ENCODE measurements at regions not wholly inside any gene's neighbourhood (a gene's known extent, or its start where the extent isn't known, plus 50 kb on each side); places are given as distances from the start of the nearest gene placed in this dataset.

DNA sequence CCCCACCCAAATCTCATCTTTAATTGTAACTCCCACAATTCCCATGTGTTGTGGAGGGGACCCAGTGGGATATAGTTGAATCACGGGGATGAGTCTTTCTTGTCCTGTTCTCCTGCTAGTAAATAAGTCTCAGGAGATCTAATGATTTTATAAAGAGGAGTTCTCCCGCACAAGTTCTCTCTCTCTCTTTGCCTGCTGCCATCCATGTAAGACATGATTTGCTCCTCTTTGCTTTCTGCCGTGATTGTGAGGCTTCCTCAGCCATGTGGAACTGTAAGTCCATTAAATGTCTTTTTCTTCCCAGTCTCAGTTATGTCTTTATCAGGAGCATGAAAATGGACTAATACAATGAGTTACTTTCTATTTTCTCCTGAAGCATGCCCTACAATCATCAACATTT is 1158.5 kb downstream of the CDH18 start:
- DNase-seq: no peak

- no peak for DNase-seq
Measured at GRCh38 chr5:18850216-18850615, 1137.8 kb downstream of the CDH18 start.

DNA sequence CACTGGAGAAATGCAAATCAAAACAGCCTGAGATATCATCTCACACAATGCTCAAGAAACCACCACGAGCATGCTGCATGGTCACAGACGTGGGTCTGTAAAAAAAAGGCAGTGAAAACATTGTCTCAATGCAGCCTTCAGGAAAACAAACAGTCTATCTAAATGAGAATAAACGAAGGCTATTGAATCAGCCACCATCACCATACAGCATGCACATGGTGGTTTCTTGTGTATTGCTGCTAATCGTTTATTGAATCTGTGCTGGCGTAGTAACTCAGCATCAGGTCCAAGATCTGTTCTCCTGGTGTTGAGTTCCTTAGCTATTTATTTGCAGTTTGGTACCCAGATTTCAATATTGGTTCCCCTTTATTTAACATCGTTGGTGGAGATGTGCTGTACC is 1115.0 kb downstream of the CDH18 start:
- DNase-seq: no peak

DNA sequence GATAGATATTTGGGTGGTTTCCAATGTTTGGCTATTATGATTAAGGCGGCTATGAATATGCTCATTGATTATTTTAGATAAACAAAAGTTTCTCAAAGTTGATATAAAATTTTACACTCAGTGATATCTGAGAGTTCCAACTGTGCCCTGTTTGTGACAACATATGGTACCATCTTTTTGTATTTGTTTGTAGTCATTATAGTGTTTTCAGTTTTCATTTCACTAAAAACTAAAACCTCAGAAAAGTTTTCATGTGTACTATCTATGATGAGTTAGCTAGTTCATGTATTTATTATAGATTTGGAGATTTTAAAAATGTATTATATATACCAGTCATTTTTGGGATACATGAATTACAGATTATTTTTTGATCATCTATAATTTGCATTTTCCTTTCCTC is 1111.4 kb downstream of the CDH18 start:
- DNase-seq: no peak

- no peak for DNase-seq
Measured at GRCh38 chr5:18881615-18882014, 1106.4 kb downstream of the CDH18 start.

- DNase-seq: no peak
Measured at GRCh38 chr5:18882154-18882553, 1105.8 kb downstream of the CDH18 start.

GRCh38 chr5:18888821-18889220 is 1099.2 kb downstream of the CDH18 start:
- no peak for DNase-seq

DNA sequence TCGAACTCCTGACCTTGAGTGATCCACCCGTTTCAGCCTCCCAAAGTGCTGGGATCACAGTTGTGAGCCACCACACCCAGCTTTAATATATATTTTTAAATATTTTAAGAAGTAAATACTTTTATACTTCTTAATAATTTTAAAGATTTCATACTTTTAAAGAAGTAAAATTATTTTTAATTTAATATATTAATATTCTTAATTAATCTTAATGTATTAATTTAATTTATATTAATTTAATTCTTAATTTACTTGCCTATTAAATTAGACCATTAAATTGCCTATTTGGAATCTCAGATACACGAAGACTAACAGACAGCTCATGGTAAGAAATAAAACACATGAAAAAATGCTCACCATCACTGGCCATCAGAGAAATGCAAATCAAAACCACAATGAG is 1087.4 kb downstream of the CDH18 start:
- DNase-seq: no peak

DNA sequence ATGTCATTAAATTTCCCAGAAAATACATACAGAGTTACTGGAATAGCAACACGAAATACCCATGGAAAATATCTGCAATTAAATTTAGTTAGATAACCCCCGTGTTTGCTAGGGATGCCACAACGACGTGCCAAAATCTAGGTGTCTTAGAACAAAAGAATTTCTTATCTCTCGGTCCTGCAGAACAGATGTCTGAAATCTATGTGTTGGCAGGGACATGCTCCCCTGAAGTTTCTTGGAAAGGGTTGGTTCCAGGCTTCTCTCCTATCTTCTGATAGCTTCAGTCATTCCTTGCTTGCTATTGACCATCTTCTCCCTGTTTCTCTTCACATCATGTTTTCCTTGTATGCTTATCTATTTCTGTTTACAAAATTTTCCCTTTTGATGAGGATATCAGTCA is 1067.0 kb downstream of the CDH18 start:
- DNase-seq: no peak

DNA sequence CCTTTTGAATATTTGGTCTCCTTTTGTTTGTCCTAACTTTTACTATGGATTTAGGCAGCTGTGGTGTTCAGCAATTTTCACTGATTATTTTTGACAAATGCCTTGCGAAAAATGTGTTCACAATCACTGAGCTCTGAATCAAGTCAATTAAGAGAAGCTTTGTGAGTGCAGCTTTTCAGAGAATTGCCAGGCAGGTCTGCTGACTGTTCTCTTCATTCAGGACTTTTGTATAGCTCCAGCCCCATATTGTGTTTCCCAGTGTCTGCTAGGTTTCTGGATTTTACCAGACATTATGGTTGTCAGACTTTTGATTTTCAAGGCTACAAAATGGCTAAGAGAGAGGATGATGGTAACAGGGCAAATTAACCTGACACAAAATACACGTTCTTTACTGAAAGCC is 1055.9 kb downstream of the CDH18 start:
- no peak for DNase-seq

GRCh38 chr5:18944771-18945170 is 1043.2 kb downstream of the CDH18 start:
- no peak for DNase-seq

- DNase-seq: no peak
Measured at GRCh38 chr5:18954239-18954638, 1033.8 kb downstream of the CDH18 start.

- no peak for DNase-seq
Measured at GRCh38 chr5:18959535-18959934, 1028.5 kb downstream of the CDH18 start.

DNA sequence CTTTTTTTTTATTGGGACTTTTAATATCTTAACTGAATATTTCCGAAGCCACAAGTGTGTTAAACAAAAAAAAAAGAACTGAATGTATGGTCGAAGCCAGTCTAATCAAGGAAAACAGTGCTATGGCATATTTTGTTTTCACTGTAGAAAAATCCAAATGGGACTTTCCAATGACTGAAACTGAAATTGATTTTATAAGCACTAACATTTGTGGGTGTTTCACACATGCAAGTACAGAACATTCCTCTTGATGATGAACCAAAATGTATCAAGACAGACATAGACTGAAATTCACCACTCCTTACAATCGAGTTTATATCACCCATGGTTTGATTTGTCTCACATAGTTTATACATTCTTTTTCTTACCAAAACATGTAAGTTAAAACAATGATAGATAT is 1026.8 kb downstream of the CDH18 start:
- no peak for DNase-seq

DNA sequence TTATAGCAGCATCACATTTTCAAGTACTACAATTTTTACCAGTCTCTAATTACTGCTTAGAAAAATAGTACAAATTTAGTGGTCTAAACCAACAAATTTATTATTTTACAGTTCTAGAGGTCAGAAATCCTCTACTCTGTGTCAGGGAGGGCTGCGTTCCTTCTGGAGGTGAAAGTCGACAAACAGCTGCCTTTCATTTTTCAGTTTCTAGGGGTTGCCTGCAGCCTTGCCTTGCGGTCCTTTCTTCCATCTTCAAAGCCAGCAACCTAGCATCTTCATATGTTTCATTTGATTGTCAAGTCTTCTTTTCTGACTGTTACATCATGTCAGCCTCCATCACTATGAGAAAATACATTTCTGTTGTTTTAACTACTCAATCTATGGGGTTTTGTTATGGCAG is 1022.1 kb downstream of the CDH18 start:
- DNase-seq: no peak

GRCh38 chr5:18967637-18968036 is 1020.4 kb downstream of the CDH18 start:
- no peak for DNase-seq

- DNase-seq: no peak
Measured at GRCh38 chr5:18968966-18969365, 1019.0 kb downstream of the CDH18 start.

- DNase-seq: no peak
Measured at GRCh38 chr5:18970000-18970399, 1018.0 kb downstream of the CDH18 start.

DNA sequence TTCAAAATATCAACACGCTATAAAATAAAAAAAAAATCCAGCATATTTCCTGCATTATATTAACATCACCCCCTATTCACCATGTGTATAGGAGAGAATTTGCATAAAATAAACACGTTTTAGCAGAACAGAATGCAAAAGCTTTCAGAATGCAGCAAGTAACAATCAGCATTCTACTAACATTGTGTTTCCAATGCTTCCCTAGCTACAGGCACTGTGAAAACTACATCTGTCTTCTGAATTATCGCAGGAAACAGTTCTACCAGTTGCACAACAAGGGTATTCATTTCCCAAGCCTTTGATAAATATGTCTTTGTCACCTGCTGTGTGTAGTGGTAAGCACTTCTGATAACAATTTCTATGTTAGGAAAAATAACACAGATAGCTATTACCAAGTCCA is 1015.8 kb downstream of the CDH18 start:
- DNase-seq: no peak

- DNase-seq: no peak
Measured at GRCh38 chr5:18975624-18976023, 1012.4 kb downstream of the CDH18 start.

DNA sequence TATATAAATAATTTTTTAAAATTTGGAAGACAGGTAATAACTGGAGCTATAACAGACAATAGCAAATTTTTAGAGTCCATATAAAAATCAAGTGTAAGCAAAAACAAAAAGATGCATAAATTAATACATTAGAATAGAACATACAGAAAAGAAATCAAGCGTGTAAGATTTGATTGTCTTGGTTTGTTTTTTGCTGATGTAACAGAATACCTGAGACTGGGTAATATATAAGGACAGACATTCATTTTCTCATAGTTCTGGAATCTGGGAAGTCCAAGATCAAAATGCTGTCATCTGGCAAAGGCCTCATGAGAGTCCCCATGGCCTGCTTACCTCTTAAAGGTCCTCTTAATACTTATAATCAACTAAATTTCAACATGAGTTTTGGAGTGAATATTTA is 1010.1 kb downstream of the CDH18 start:
- no peak for DNase-seq

GRCh38 chr5:18984559-18985080 is 1003.4 kb downstream of the CDH18 start:
- no peak for DNase-seq

DNA sequence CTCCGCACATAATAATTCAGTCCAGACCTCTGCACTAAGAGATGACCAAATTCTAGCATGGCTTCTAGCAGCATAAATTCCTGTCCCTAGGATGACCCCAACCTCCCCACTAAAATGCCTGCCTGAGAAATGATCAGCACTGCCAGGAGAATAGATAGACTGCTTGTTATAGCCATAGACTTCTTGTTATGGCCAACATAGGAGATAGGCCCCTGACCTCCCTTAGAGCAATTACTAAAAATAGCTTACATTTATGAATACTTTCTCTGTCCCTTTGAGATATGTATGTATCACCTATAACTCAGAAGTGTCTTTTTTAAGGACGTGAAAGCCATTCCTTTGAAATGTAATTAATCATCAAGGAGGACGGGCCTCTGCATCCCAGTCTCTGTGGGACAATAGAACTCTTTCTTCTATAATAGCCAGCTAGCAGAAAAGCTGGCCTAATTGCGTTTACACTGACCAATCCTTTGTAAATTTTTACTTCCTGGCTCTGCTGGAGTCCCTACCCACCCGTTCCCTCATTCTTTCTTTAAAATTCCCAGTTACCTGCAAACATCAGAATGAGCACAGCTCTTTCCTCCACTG is 1002.7 kb downstream of the CDH18 start:
- no peak for DNase-seq

- DNase-seq: no peak
Measured at GRCh38 chr5:18987101-18987500, 1000.9 kb downstream of the CDH18 start.

DNA sequence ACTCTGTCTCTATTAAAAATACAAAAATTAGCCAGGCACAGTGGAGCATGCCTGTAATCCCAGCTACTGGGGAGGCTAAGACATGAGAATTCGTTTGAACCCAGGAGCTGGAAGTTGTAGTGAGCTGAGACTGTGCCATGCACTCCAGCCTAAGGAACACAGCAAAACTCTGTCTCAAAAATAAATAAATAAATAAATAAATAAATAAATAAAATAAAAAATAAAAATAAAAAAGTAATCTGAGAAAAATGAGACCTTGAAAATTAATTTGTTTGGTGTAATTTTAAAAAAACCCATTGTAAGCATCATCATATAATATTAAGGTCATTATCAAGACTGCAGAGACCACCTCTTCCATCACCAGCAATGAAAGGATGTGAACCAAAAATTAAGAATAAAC is 997.1 kb downstream of the CDH18 start:
- no peak for DNase-seq

- DNase-seq: no peak
Measured at GRCh38 chr5:18992264-18992663, 995.7 kb downstream of the CDH18 start.
